GM20431 (cell line): ENCODE measurements at regions not wholly inside any gene's neighbourhood (a gene's known extent, or its start where the extent isn't known, plus 50 kb on each side); places are given as distances from the start of the nearest gene placed in this dataset.
"Not testable (repeated sequence)": the region's sequence is repeated elsewhere in the genome, so short reads cannot be mapped to it uniquely, and the experiment has no call there.

Experiments
- in situ Hi-C: fragments of 300-500 bp; cut with MseI, MboI; formaldehyde crosslinking; loops from one replicate; pipeline ENCODE4 v1.15.0; 2020; ENCODE audit warnings: low sequenced_read_pairs; ENCODE audit not compliant: unreplicated experiment

- in situ Hi-C loops, result not testable (repeated sequence)
Observed at GRCh38 chr7:55743454-55743717, 119.2 kb downstream of the SEPTIN14 start.

- in situ Hi-C loops, result not testable (repeated sequence)
Observed at GRCh38 chr7:55742651-55743453, 119.7 kb downstream of the SEPTIN14 start.

- in situ Hi-C loops, result not testable (repeated sequence)
Observed at GRCh38 chr7:55741721-55742631, 120.6 kb downstream of the SEPTIN14 start.

GRCh38 chr7:55740633-55741250 is 121.8 kb downstream of the SEPTIN14 start:
- in situ Hi-C loops, result not testable (repeated sequence)

GRCh38 chr7:55740053-55740452 is 122.5 kb downstream of the SEPTIN14 start:
- in situ Hi-C loops, result not testable (repeated sequence)

GRCh38 chr7:55736641-55737221 is 125.8 kb downstream of the SEPTIN14 start:
- in situ Hi-C loops, result not testable (repeated sequence)

- in situ Hi-C loops, result no loop called here
Observed at GRCh38 chr7:55733241-55734140, 129.1 kb downstream of the SEPTIN14 start.

GRCh38 chr7:55731931-55732330 is 130.6 kb downstream of the SEPTIN14 start:
- in situ Hi-C loops, result no loop called here

GRCh38 chr7:55730197-55730596 is 132.4 kb downstream of the SEPTIN14 start:
- in situ Hi-C loops, result no loop called here

GRCh38 chr7:55723621-55723941 is 139.0 kb downstream of the SEPTIN14 start:
- in situ Hi-C loops, result no loop called here

GRCh38 chr7:55722874-55723620 is 139.5 kb downstream of the SEPTIN14 start:
- in situ Hi-C loops, result not testable (repeated sequence)

GRCh38 chr7:55721004-55721403 is 141.5 kb downstream of the SEPTIN14 start:
- in situ Hi-C loops, result not testable (repeated sequence)

- in situ Hi-C loops, result not testable (repeated sequence)
Observed at GRCh38 chr7:55715247-55715867, 143.1 kb upstream of the VOPP1 start.

- in situ Hi-C loops, result not testable (repeated sequence)
Observed at GRCh38 chr7:55714370-55714769, 142.1 kb upstream of the VOPP1 start.

GRCh38 chr7:55710312-55710711 is 138.0 kb upstream of the VOPP1 start:
- in situ Hi-C loops, result not testable (repeated sequence)

- in situ Hi-C loops, result not testable (repeated sequence)
Observed at GRCh38 chr7:55708028-55708427, 135.7 kb upstream of the VOPP1 start.

GRCh38 chr7:55707410-55707809 is 135.1 kb upstream of the VOPP1 start:
- in situ Hi-C loops, result not testable (repeated sequence)

GRCh38 chr7:55706451-55707195 is 134.3 kb upstream of the VOPP1 start:
- in situ Hi-C loops, result not testable (repeated sequence)
